ENCODE measurements at regions not wholly inside any gene's neighbourhood (a gene's known extent, or its start where the extent isn't known, plus 50 kb on each side); places are given as distances from the start of the nearest gene placed in this dataset.

- peak; percentile 16 for DNase-seq
These were observed 51.8 kb upstream of the TEX48 start for GRCh38 chr9:114733816-114734215.

- DNase-seq: no peak
These were observed 50.8 kb upstream of the TEX48 start for GRCh38 chr9:114732823-114733222.

Data from dermis blood vessel endothelial cell (primary cell).